ENCODE measurements at regions not wholly inside any gene's neighbourhood (a gene's known extent, or its start where the extent isn't known, plus 50 kb on each side); places are given as distances from the start of the nearest gene placed in this dataset.

DNA sequence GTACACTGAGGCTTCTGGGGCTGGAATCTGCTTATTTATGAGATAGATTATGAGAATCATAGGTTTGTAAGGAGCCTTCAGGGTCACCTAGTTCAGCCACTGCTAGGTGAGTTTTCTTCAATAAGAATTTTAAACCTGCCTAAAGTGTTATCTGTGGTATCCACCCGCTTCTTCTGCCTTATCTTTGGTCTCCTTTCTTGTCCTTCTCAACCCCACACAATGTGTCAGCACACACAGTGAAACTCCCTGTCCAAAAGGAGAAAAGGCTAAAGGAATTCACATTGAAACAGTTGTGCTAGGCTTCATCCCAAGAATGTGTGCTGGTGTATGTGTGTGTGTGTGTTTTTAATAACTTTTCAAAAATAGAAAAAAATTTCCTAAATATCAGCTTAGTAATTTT lies 259.3 kb upstream of the BTG1 start:
- H3K4me1 ChIP-seq (ENCODE audit: control insufficient read depth, insufficient read depth, low read length) = no peaks in the 10 kb centered on the region
- no peak overlapping the region for H3K27ac ChIP-seq (ENCODE audit: low read length)
- H3K27me3 ChIP-seq (ENCODE audit: control insufficient read depth, insufficient read depth, low read length) = no peaks in the 10 kb centered on the region
- H3K4me3 ChIP-seq (ENCODE audit: low read length) = no peak overlapping the region
- no CpG with 5 or more reads among the region's 1 CpG for WGBS (ENCODE audit: insufficient coverage)
- H3K9me3 ChIP-seq (replicated peaks; ENCODE audit: control insufficient read depth, low read depth, low read length) = peaks cover 2% of the 10 kb centered on the region
- H3K36me3 ChIP-seq (ENCODE audit: control insufficient read depth, insufficient read depth, low read length) = no peaks in the 10 kb centered on the region
- DNase-seq = no peak

DNA sequence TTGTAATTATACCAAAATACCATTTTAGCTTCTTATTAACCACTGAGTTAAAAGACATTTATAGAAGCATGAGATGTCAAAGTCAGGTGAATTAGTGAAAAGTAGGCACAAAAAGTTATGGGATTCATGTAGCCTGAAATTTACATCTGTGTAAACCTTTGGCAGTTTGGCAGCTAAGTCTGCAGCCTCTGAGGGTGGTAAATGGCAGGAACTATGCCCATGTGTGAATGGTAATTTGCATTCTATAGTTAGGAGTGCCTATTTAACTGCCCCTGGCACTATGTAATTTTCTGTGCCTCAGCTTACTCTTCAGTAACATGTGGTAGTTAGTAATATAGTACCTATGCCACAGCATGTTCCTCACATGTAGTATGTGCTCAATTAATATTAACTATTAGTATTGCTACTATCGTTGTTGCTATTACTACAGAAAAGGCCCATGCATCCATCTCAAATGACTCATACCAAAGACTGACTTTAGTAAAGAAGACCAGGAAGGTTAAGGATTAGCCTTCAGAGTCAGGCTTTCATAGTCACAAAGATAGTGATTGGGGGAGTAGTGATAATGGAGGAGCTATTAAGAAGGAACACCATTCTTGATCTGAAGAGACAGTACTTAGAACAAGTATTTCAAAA lies 258.7 kb upstream of the BTG1 start:
- Histone ChIP-seq H3K4me1 (ENCODE audit: control insufficient read depth, insufficient read depth, low read length) (no peaks in the 10 kb centered on the region), H3K4me3 (ENCODE audit: low read length) (no peak overlapping the region), H3K9me3 (replicated peaks; ENCODE audit: control insufficient read depth, low read depth, low read length) (peaks cover 2% of the 10 kb centered on the region), H3K27me3 (ENCODE audit: control insufficient read depth, insufficient read depth, low read length) (no peaks in the 10 kb centered on the region), H3K27ac (ENCODE audit: low read length) (no peak overlapping the region), H3K36me3 (ENCODE audit: control insufficient read depth, insufficient read depth, low read length) (no peaks in the 10 kb centered on the region)
- WGBS (ENCODE audit: insufficient coverage) = no CpG with 5 or more reads among the region's 1 CpG
- DNase-seq = no peak

DNA sequence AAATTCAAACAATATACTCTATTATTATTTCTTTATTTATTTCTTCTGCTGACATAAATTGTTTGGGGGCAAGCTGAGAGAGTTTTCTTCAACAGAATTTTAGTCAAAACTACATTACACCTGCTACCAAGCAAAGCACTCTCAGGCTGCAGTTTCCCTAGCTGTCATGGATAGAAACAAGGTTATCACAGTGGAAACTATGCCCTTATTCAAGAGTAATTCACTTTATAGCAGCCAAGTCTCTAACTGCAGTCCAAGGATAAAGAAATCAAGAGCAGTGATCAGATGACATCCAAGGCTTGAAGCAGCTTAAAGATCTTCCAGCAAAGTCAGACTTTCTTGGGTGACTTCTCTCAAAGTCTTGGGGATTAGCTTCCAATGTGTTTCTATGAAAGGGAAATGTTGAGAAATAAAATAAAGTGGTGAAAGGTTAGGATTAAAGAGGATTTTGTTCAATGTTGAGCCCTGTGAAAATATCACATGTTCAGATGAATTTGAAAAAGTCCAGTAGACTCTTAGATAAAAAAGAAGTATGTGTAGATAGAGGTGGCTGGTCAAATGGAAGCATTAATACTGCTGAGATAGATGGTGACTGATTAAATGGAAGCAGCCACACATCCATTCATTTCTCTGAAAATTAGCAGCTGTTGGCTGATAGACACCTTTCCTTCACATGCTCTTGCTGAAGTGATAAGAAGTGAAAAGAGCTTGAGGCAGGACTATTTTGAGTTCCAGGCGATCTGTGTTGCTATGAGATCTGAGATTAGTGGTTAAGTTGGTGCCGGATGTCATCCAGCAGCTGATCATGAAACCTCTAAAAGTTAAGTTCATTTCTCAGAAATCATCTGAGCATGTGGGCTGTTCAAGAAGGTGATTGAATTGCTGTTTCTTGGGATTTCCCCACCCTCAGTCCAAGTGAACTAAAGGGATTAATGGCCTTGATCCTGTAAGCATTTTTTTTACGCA lies 257.8 kb upstream of the BTG1 start:
- H3K27ac ChIP-seq (ENCODE audit: low read length) = no peak overlapping the region
- no CpG with 5 or more reads among the region's 3 CpGs for WGBS (ENCODE audit: insufficient coverage)
- peaks cover 2% of the 10 kb centered on the region for H3K9me3 ChIP-seq (replicated peaks; ENCODE audit: control insufficient read depth, low read depth, low read length)
- no peak for DNase-seq
- no peaks in the 10 kb centered on the region for H3K4me1 ChIP-seq (ENCODE audit: control insufficient read depth, insufficient read depth, low read length)
- H3K27me3 ChIP-seq (ENCODE audit: control insufficient read depth, insufficient read depth, low read length) = no peaks in the 10 kb centered on the region
- no peaks in the 10 kb centered on the region for H3K36me3 ChIP-seq (ENCODE audit: control insufficient read depth, insufficient read depth, low read length)
- no peak overlapping the region for H3K4me3 ChIP-seq (ENCODE audit: low read length)

DNA sequence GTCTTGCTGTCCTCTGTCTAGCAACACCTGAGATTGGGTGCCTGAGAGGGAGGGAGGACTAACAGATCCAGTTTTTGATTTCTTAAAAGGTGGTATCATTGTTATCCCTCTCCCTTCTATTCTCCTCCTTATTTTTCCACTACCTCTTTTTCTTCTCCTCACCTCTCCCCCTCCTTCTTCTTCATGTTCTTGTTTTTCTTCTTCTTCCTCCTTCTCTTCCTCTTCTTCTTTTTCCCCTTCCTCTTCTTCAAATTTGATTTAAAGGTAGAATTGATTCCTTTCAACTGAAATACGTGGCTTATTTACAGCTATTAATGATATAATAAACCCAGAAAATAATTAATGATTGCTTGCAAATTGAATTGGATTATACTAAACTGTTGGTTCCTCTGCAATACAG lies 256.8 kb upstream of the BTG1 start:
- H3K4me1 ChIP-seq (ENCODE audit: control insufficient read depth, insufficient read depth, low read length) = no peaks in the 10 kb centered on the region

DNA sequence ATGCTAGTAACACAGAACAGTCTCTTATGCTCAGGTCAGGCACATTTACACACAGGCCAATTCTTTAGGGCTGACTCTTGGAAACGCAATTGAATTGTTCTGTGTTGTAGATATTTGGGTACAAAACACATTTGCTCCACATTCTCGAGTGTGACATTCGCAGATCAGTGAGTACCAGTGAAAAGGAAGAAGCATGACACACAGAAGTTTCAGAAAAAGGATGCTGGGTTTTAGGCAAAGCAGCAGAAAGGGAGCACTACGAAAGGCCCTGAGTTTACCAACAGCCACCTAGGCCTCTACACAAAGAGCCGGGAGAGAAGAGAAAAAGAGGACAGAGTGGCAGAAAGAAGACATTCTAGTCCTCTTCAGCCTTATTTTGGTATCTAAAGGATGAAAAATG lies 254.4 kb upstream of the BTG1 start:
- peaks cover under 1% of the 10 kb centered on the region for H3K9me3 ChIP-seq (replicated peaks; ENCODE audit: control insufficient read depth, low read depth, low read length)
- 100% methylated on average over 2 of the region's 5 CpGs for WGBS (ENCODE audit: insufficient coverage)
- H3K4me1 ChIP-seq (ENCODE audit: control insufficient read depth, insufficient read depth, low read length) = no peaks in the 10 kb centered on the region
- H3K36me3 ChIP-seq (ENCODE audit: control insufficient read depth, insufficient read depth, low read length) = no peaks in the 10 kb centered on the region
- no peak overlapping the region for H3K4me3 ChIP-seq (ENCODE audit: low read length)
- H3K27ac ChIP-seq (ENCODE audit: low read length) = no peak overlapping the region
- DNase-seq = no peak
- no peaks in the 10 kb centered on the region for H3K27me3 ChIP-seq (ENCODE audit: control insufficient read depth, insufficient read depth, low read length)

More for the DNA sequence above, 256.8 kb upstream of the BTG1 start:
- Histone ChIP-seq H3K36me3 (ENCODE audit: control insufficient read depth, insufficient read depth, low read length) (no peaks in the 10 kb centered on the region), H3K27me3 (ENCODE audit: control insufficient read depth, insufficient read depth, low read length) (no peaks in the 10 kb centered on the region), H3K27ac (ENCODE audit: low read length) (no peak overlapping the region), H3K9me3 (replicated peaks; ENCODE audit: control insufficient read depth, low read depth, low read length) (no peaks in the 10 kb centered on the region), H3K4me3 (ENCODE audit: low read length) (no peak overlapping the region)
- no peak for DNase-seq
- no CpG with 5 or more reads among the region's 1 CpG for WGBS (ENCODE audit: insufficient coverage)

DNA sequence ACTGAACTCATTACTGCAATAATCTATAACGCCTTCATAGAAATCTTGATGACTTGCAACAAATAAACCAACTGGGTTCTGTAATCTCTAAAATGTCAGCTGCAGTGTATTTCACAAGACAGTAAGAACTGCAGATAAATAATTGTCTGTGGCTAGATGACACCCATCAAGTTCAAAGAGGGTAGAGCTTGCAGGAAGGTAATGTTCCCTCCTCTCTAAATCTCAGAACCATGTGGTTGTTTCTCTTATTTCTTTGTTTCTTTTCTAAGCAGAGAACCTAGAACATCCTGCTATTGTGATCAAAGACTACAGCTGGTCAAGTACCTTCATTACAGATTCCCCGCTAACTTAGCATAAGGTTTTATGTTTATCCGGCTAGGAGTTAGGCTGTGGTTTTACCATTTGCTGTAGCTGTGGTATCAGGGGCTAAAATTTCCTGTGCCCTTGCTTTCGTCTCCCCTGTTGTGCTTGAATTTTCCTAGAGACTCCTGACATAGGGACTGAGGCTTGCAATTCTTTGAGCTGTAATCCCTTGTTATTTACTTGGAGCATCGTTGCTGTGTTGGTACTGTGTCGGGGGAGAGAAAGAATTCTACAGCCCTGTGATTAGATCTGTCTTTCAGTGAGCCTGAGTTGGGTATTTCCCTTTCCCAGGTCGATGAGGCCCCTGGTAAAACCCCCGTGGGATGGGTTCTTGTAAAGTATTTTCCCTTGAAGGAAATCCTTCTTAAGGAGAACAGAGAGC lies 253.1 kb upstream of the BTG1 start:
- Histone ChIP-seq H3K27ac (ENCODE audit: low read length) (no peak overlapping the region), H3K9me3 (replicated peaks; ENCODE audit: control insufficient read depth, low read depth, low read length) (peaks cover 10% of the 10 kb centered on the region), H3K36me3 (ENCODE audit: control insufficient read depth, insufficient read depth, low read length) (no peaks in the 10 kb centered on the region), H3K4me1 (ENCODE audit: control insufficient read depth, insufficient read depth, low read length) (no peaks in the 10 kb centered on the region), H3K27me3 (ENCODE audit: control insufficient read depth, insufficient read depth, low read length) (no peaks in the 10 kb centered on the region), H3K4me3 (ENCODE audit: low read length) (no peak overlapping the region)
- DNase-seq = no peak
- 83% methylated on average over 2 of the region's 8 CpGs for WGBS (ENCODE audit: insufficient coverage)

DNA sequence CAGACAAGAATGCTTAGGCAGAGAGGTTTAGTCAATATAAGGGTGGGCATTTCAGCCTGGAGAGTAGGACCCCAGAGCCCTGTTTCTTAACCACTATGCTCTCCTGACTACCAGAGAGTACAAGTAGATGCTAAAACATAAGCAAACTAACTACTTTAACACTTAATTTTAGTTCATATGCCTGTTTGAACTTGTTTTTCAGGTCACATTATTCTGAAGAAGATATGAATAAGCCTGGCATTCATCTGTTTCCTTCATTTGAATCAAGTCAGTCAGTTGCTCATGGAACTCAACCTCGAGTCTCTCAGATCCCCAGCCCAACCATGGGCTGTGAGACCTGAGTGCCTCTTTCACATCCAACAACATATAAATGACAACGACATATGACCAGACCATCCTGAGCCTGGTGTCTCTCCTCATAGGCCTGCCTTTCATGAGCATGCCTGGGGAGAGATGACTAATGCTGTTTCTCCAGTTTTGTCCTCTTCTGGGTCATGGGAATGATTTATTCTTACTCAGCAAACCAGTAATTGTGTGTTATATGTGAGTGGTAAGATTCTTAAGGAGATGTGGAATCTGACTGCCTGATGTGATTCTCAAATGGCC lies 251.1 kb upstream of the BTG1 start:
- Histone ChIP-seq H3K36me3 (ENCODE audit: control insufficient read depth, insufficient read depth, low read length) (no peaks in the 10 kb centered on the region), H3K9me3 (replicated peaks; ENCODE audit: control insufficient read depth, low read depth, low read length) (peaks cover 22% of the 10 kb centered on the region), H3K27ac (ENCODE audit: low read length) (no peak overlapping the region), H3K4me1 (ENCODE audit: control insufficient read depth, insufficient read depth, low read length) (no peaks in the 10 kb centered on the region), H3K27me3 (ENCODE audit: control insufficient read depth, insufficient read depth, low read length) (no peaks in the 10 kb centered on the region), H3K4me3 (ENCODE audit: low read length) (no peak overlapping the region)
- WGBS (ENCODE audit: insufficient coverage) = no CpG with 5 or more reads among the region's 2 CpGs
- DNase-seq = peak; percentile 33

DNA sequence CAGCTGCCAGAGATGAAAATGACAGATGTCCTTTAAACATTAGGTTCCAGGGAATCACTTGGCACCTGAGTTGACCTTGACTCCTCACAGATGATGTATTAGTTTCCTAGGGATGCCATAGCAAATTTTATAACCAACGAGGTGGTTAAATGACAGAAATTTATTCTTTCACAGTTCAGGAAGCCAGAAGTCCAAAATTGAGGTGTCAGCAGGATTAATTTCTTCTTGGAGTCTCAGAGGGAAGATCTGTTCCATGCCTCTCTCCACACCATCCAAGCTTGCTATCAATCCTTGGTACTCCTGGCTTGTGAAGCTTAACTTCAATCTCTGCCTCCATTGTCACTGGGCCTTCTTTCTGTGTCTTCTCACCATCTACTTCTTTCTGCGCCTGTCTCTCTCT lies 249.7 kb upstream of the BTG1 start:
- 83% methylated on average over 1 of the region's 2 CpGs for WGBS (ENCODE audit: insufficient coverage)
- Histone ChIP-seq H3K4me1 (ENCODE audit: control insufficient read depth, insufficient read depth, low read length) (no peaks in the 10 kb centered on the region), H3K27ac (ENCODE audit: low read length) (no peak overlapping the region), H3K9me3 (replicated peaks; ENCODE audit: control insufficient read depth, low read depth, low read length) (peaks cover 22% of the 10 kb centered on the region), H3K36me3 (ENCODE audit: control insufficient read depth, insufficient read depth, low read length) (no peaks in the 10 kb centered on the region), H3K4me3 (ENCODE audit: low read length) (no peak overlapping the region), H3K27me3 (ENCODE audit: control insufficient read depth, insufficient read depth, low read length) (no peaks in the 10 kb centered on the region)
- DNase-seq = no peak

DNA sequence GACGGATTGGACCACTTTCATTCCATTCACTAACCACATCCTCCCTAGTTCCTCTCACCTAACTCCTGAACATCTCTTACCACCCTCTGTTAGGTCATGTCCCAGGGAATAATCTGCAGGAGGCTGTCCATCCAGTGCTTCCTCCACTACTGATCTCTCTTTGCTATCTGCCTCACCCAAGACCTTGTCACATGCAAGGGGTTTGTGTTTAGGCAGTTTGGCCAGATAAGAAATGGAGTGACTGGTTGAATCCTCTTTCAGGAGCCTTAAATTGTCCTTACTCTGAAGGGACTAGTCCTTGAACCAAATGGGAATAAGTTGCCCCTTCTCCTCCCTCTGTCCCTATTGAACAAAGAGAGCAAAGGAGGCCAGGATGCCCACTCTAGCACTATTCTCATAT lies 249.2 kb upstream of the BTG1 start:
- WGBS (ENCODE audit: insufficient coverage) = 100% methylated on average over 1 of the region's 1 CpG
- Histone ChIP-seq H3K4me1 (ENCODE audit: control insufficient read depth, insufficient read depth, low read length) (no peaks in the 10 kb centered on the region), H3K9me3 (replicated peaks; ENCODE audit: control insufficient read depth, low read depth, low read length) (peaks cover 22% of the 10 kb centered on the region), H3K27ac (ENCODE audit: low read length) (no peak overlapping the region), H3K4me3 (ENCODE audit: low read length) (no peak overlapping the region), H3K36me3 (ENCODE audit: control insufficient read depth, insufficient read depth, low read length) (no peaks in the 10 kb centered on the region), H3K27me3 (ENCODE audit: control insufficient read depth, insufficient read depth, low read length) (no peaks in the 10 kb centered on the region)
- DNase-seq = no peak

DNA sequence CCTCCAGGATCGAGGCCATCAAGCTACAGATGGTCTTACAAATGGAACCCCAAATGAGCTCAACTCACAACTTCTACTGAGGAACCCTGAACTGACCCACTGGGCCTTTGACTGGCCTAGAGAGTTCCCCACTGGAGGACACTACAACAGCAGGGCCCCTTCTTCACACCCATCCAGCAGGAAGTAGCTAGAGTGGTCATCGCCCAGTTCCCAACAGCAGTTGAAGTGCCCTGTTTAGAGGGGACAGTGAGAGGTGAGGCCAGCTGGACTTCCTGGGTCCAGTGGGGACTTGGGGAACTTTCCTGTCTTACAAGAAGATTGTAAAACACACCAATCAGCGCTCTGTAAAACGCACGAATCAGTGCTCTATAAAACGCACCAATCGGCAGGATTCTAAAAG lies 247.9 kb upstream of the BTG1 start:
- no peaks in the 10 kb centered on the region for H3K36me3 ChIP-seq (ENCODE audit: control insufficient read depth, insufficient read depth, low read length)
- 94% methylated on average over 3 of the region's 7 CpGs for WGBS (ENCODE audit: insufficient coverage)
- DNase-seq = no peak
- H3K4me1 ChIP-seq (ENCODE audit: control insufficient read depth, insufficient read depth, low read length) = no peaks in the 10 kb centered on the region
- H3K9me3 ChIP-seq (replicated peaks; ENCODE audit: control insufficient read depth, low read depth, low read length) = peaks cover 22% of the 10 kb centered on the region
- H3K27me3 ChIP-seq (ENCODE audit: control insufficient read depth, insufficient read depth, low read length) = no peaks in the 10 kb centered on the region
- no peak overlapping the region for H3K27ac ChIP-seq (ENCODE audit: low read length)
- H3K4me3 ChIP-seq (ENCODE audit: low read length) = no peak overlapping the region

Measured in muscle of leg (tissue), 3 donors.